ENCODE measurements at regions not wholly inside any gene's neighbourhood (a gene's known extent, or its start where the extent isn't known, plus 50 kb on each side); places are given as distances from the start of the nearest gene placed in this dataset.

GRCh38 chr16:51388516-51388951 is 237.5 kb upstream of the SALL1 start:
- TF ChIP-seq CTCF (IDR thresholded peaks at IDR 0.05 in 8 of 11, conservative IDR thresholded peaks at IDR 0.05 in 3 of 11), result no peak
- TF ChIP-seq POLR2AphosphoS5 (IDR thresholded peaks at IDR 0.05), result no peak
